IMR-90 (cell line): ENCODE measurements at regions not wholly inside any gene's neighbourhood (a gene's known extent, or its start where the extent isn't known, plus 50 kb on each side); places are given as distances from the start of the nearest gene placed in this dataset.

Source experiments
- ATAC-seq: fragments of 200-7000 bp; cut with Tn5 transposase; 2 replicates; pipeline ENCODE4 v1.9.1; 2020; ENCODE audit warnings: low read depth, mild to moderate bottlenecking, moderate library complexity
- BruUV-seq: library from RNA; stranded (reverse); fragments of 400-500 nt; replicated peaks from 2 replicates; lab custom pipeline; 2021; lab: Mats Ljungman, UMichigan
- CTCF ChIA-PET: fragments of 300-600 bp; formaldehyde crosslinking; extraction: SDS; loops from one replicate; lab custom pipeline; 2021; ENCODE audit warnings: antibody characterized with exemption; lab: Yijun Ruan, JAX
- POLR2A ChIA-PET: fragments of 300-600 bp; sonication (Branson Sonifier 250); formaldehyde crosslinking; loops from one replicate; lab custom pipeline; 2022; ENCODE audit warnings: antibody characterized with exemption; ENCODE audit not compliant: unreplicated experiment; lab: Charles Lee
- DNase-seq: peaks from one replicate; pipeline ENCODE4 v3.0.0; 2013
- H2AFZ ChIP-seq: replicated peaks from 2 replicates; pipeline ENCODE3; 2013; ENCODE audit warnings: low read length, mild to moderate bottlenecking; ENCODE audit not compliant: poor library complexity
- H2AK5ac ChIP-seq: 2 replicates; pipeline ENCODE4 v1.6.1; 2013; ENCODE audit warnings: low read depth, low read length, inconsistent platforms
- H2AK9ac ChIP-seq: replicated peaks from 2 replicates; pipeline ENCODE3; 2013; ENCODE audit warnings: mild to moderate bottlenecking, low read depth, low read length, moderate library complexity; ENCODE audit not compliant: poor library complexity
- H2BK120ac ChIP-seq: 2 replicates; pipeline ENCODE4 v1.6.1; 2013; ENCODE audit warnings: low read depth, low read length, inconsistent platforms
- H2BK15ac ChIP-seq: 3 replicates; pipeline ENCODE4 v1.6.1; 2013; ENCODE audit warnings: low read depth, low read length, inconsistent platforms
- H2BK20ac ChIP-seq: 2 replicates; pipeline ENCODE4 v1.6.1; 2013; ENCODE audit warnings: low read depth, mild to moderate bottlenecking, inconsistent platforms, low read length, moderate library complexity
- H2BK5ac ChIP-seq: 2 replicates; pipeline ENCODE4 v1.6.1; 2013; ENCODE audit warnings: mild to moderate bottlenecking, low read depth, low read length, inconsistent platforms; ENCODE audit not compliant: poor library complexity, severe bottlenecking
- H3K14ac ChIP-seq: replicated peaks from 2 replicates; pipeline ENCODE4 v1.6.1; 2013; ENCODE audit warnings: low read depth, low read length, inconsistent platforms
- H3K18ac ChIP-seq: 2 replicates; pipeline ENCODE4 v1.6.1; 2013; ENCODE audit warnings: low read depth, low read length, control low read depth
- H3K23ac ChIP-seq: 2 replicates; pipeline ENCODE4 v1.6.1; 2013; ENCODE audit warnings: low read depth, low read length, inconsistent platforms
- H3K27ac ChIP-seq: 2 replicates; pipeline ENCODE4 v1.5.1; 2013; ENCODE audit warnings: mild to moderate bottlenecking, control low read depth, low read length; ENCODE audit not compliant: insufficient read depth
- H3K27me3 ChIP-seq: 2 replicates; pipeline ENCODE4 v1.6.1; 2013; ENCODE audit warnings: low read length; ENCODE audit not compliant: control insufficient read depth, insufficient read depth
- H3K36me3 ChIP-seq: 2 replicates; pipeline ENCODE4 v1.6.1; 2013; ENCODE audit warnings: low read length, mixed read lengths; ENCODE audit not compliant: control insufficient read depth, insufficient read depth
- H3K4ac ChIP-seq: 2 replicates; pipeline ENCODE4 v1.6.1; 2013; ENCODE audit warnings: low read depth, low read length, inconsistent platforms
- H3K4me1 ChIP-seq: 2 replicates; pipeline ENCODE4 v1.6.1; 2013; ENCODE audit warnings: low read length, mixed read lengths; ENCODE audit not compliant: control insufficient read depth, insufficient read depth
- H3K4me2 ChIP-seq: 2 replicates; pipeline ENCODE4 v1.6.1; 2013; ENCODE audit warnings: low read depth, mild to moderate bottlenecking, control low read depth, low read length, moderate library complexity
- H3K4me3 ChIP-seq: 2 replicates; pipeline ENCODE4 v1.5.1; 2013; ENCODE audit warnings: low read depth, mild to moderate bottlenecking, control low read depth, low read length, moderate library complexity; ENCODE audit not compliant: insufficient read depth
- H3K56ac ChIP-seq: 2 replicates; pipeline ENCODE4 v1.6.1; 2013; ENCODE audit warnings: low read length, inconsistent platforms; ENCODE audit not compliant: insufficient read depth; ENCODE audit errors: extremely low read depth
- H3K79me1 ChIP-seq, 2 experiments: 2 replicates each; pipeline ENCODE4 v1.6.1; 2013; ENCODE audit warnings: low read length in 2 of 2, inconsistent platforms in 1 of 2, low read depth in 1 of 2
- H3K9ac ChIP-seq: 2 replicates; pipeline ENCODE4 v1.6.1; 2013; ENCODE audit warnings: low read depth, low read length, control low read depth
- H3K9me1 ChIP-seq: 2 replicates; pipeline ENCODE4 v1.6.1; 2013; ENCODE audit warnings: low read length, inconsistent platforms; ENCODE audit not compliant: insufficient read depth
- H3K9me3 ChIP-seq: 2 replicates; pipeline ENCODE4 v1.6.1; 2013; ENCODE audit warnings: low read length; ENCODE audit not compliant: control insufficient read depth, insufficient read depth
- H4K20me1 ChIP-seq: 2 replicates; pipeline ENCODE4 v1.6.1; 2013; ENCODE audit warnings: low read length, inconsistent platforms; ENCODE audit not compliant: insufficient read depth
- H4K5ac ChIP-seq: 2 replicates; pipeline ENCODE4 v1.6.1; 2013; ENCODE audit warnings: mild to moderate bottlenecking, low read depth, low read length, control low read depth
- H4K8ac ChIP-seq, 2 experiments: 2 replicates each; pipeline ENCODE4 v1.6.1; 2013; ENCODE audit warnings: low read depth in 2 of 2, low read length in 2 of 2, control low read depth in 1 of 2, inconsistent platforms in 1 of 2
- H4K91ac ChIP-seq: 2 replicates; pipeline ENCODE4 v1.6.1; 2013; ENCODE audit warnings: low read depth, low read length, inconsistent platforms; ENCODE audit not compliant: insufficient read depth
- BHLHE40 ChIP-seq: fragments of 150-350 bp; IDR thresholded peaks from 2 replicates; pipeline ENCODE4 v1.6.1; 2016; ENCODE audit warnings: mild to moderate bottlenecking, low read depth, low read length
- CEBPB ChIP-seq: IDR thresholded peaks from 2 replicates; pipeline ENCODE4 v1.6.1; 2012; ENCODE audit warnings: low read depth, low read length, improper control_type of control experiment
- ELK1 ChIP-seq: fragments of 150-350 bp; IDR thresholded peaks from 2 replicates; pipeline ENCODE4 v1.6.1; 2016; ENCODE audit warnings: low read depth, mild to moderate bottlenecking, low read length, moderate library complexity, borderline replicate concordance
- FOS ChIP-seq: fragments of 150-350 bp; IDR thresholded peaks from 2 replicates; pipeline ENCODE4 v1.6.1; 2016; ENCODE audit warnings: low read depth, low read length
- MAFK ChIP-seq: IDR thresholded peaks from 2 replicates; pipeline ENCODE4 v1.6.1; 2012; ENCODE audit warnings: low read depth, low read length, improper control_type of control experiment
- MAZ ChIP-seq: IDR thresholded peaks from 2 replicates; pipeline ENCODE4 v1.6.1; 2012; ENCODE audit warnings: low read depth, mild to moderate bottlenecking, low read length, improper control_type of control experiment, moderate library complexity, borderline replicate concordance
- MXI1 ChIP-seq: IDR thresholded peaks from 2 replicates; pipeline ENCODE4 v1.6.1; 2012; ENCODE audit warnings: low read depth, mild to moderate bottlenecking, low read length, moderate library complexity, borderline replicate concordance
- NFE2L2 ChIP-seq: fragments of 150-350 bp; IDR thresholded peaks from 2 replicates; pipeline ENCODE4 v1.6.1; 2016; ENCODE audit warnings: low read depth, mild to moderate bottlenecking, low read length
- POLR2A ChIP-seq: IDR thresholded peaks from 2 replicates; pipeline ENCODE4 v1.6.1; 2012; ENCODE audit warnings: mild to moderate bottlenecking, low read depth, low read length
- RAD21 ChIP-seq: IDR thresholded peaks from 2 replicates; pipeline ENCODE4 v1.6.1; 2012; ENCODE audit warnings: low read length, improper control_type of control experiment
- RCOR1 ChIP-seq: IDR thresholded peaks from 2 replicates; pipeline ENCODE4 v1.6.1; 2012; ENCODE audit warnings: mild to moderate bottlenecking, low read length, improper control_type of control experiment; ENCODE audit not compliant: insufficient replicate concordance
- RFX5 ChIP-seq: IDR thresholded peaks from 2 replicates; pipeline ENCODE4 v1.8.0; 2012; ENCODE audit warnings: low read depth, mild to moderate bottlenecking, low read length, moderate library complexity
- SMC3 ChIP-seq: fragments of 150-350 bp; IDR thresholded peaks from 2 replicates; pipeline ENCODE4 v1.6.1; 2016; ENCODE audit warnings: low read depth, mild to moderate bottlenecking, antibody characterized with exemption, low read length, moderate library complexity
- USF2 ChIP-seq: fragments of 150-350 bp; IDR thresholded peaks from 2 replicates; pipeline ENCODE4 v1.6.1; 2017; ENCODE audit warnings: mild to moderate bottlenecking, antibody characterized with exemption, low read length, low read depth
- WGBS, 2 experiments: methylation state at CpG; one replicate each; pipeline versions ENCODE4 v1.1.5 to v1.1.7; 2013; ENCODE audit warnings: missing lambda C conversion rate in 2 of 2; ENCODE audit not compliant: insufficient read length in 1 of 2; ENCODE audit errors: extremely low coverage in 2 of 2; 5-methylcytosine and 5-hydroxymethylcytosine counted together
- dilution Hi-C: fragments of 300-500 bp; cut with HindIII; formaldehyde crosslinking; loops from one replicate; pipeline ENCODE4 v1.14.3; 2018; ENCODE audit warnings: low sequenced_read_pairs; ENCODE audit not compliant: unreplicated experiment
- in situ Hi-C: fragments of 300-500 bp; cut with MboI; formaldehyde crosslinking; loops from 3 replicates; pipeline ENCODE4 v1.14.3; 2019; ENCODE audit warnings: low sequenced_read_pairs, inconsistent platforms, mixed read lengths
- intact Hi-C: fragments of 100-400 bp; cut with micrococcal nuclease; formaldehyde crosslinking; loops from 2 replicates; pipeline ENCODE4 v1.10.0; 2022

GRCh38 chr13:70405266-70405665 lies 297.0 kb upstream of the KLHL1 start:
- Histone ChIP-seq H3K4me2 (no peak overlapping the region), H2BK15ac (no peak overlapping the region)

More at GRCh38 chr13:70405266-70405665, 297.0 kb upstream of the KLHL1 start:
- Histone ChIP-seq H2BK20ac (no peak overlapping the region), H3K27me3 (no peaks in the 10 kb centered on the region), H3K23ac (no peak overlapping the region), H3K9ac (no peak overlapping the region), H3K9me1 (no peaks in the 10 kb centered on the region), H4K8ac (no peak overlapping the region), H3K56ac (no peak overlapping the region), H2AK5ac (no peak overlapping the region), H4K20me1 (no peaks in the 10 kb centered on the region), H3K4me1 (no peaks in the 10 kb centered on the region), H3K36me3 (no peaks in the 10 kb centered on the region), H4K91ac (no peak overlapping the region), H2AK9ac (no peak overlapping the region), H3K14ac (no peak overlapping the region), H2AFZ (no peak overlapping the region), H3K4ac (no peak overlapping the region), H2BK5ac (no peak overlapping the region), H3K79me1 (no peaks in the 10 kb centered on the region), H3K9me3 (peaks cover 4% of the 10 kb centered on the region; the same call in 1 of the 2 replicates), H3K27ac (no peak overlapping the region), H3K4me3 (no peak overlapping the region), H3K18ac (no peak overlapping the region), H4K5ac (no peak overlapping the region), H2BK120ac (no peak overlapping the region)
- POLR2A ChIA-PET: no interaction called here
- DNase-seq: no peak
- dilution Hi-C loops (no loop called here), in situ Hi-C loops (no loop called here), intact Hi-C loops (no loop called here)
- no peak for TF ChIP-seq MAZ
- no peak for TF ChIP-seq NFE2L2
- TF ChIP-seq BHLHE40: no peak
- no peak for TF ChIP-seq MAFK
- no peak for TF ChIP-seq USF2
- no peak for TF ChIP-seq RFX5
- TF ChIP-seq SMC3: no peak
- no peak for TF ChIP-seq POLR2A
- no peak for TF ChIP-seq ELK1
- no peak for TF ChIP-seq CEBPB
- TF ChIP-seq RCOR1: no peak
- no peak for TF ChIP-seq RAD21
- TF ChIP-seq MXI1: no peak
- TF ChIP-seq FOS: no peak
- ATAC-seq: no peak
- no TSS peak for BruUV-seq
- 60% methylated on average over 2 of the region's 4 CpGs; no CpG with 5 or more reads in 1 of the 2 experiments for WGBS, 2 experiments
- CTCF ChIA-PET: no interaction called here
